ENCODE measurements at regions not wholly inside any gene's neighbourhood (a gene's known extent, or its start where the extent isn't known, plus 50 kb on each side); places are given as distances from the start of the nearest gene placed in this dataset.

GRCh38 chr2:105179469-105180372, 61.8 kb upstream of the GPR45 start:
- Histone ChIP-seq H3K4me3 (ENCODE audit: low read depth, low read length) (no peak overlapping the region), H3K79me2 (ENCODE audit: control insufficient read depth, insufficient read depth, low read length, unreplicated experiment) (no peaks in the 10 kb centered on the region), H3K4me1 (ENCODE audit: control insufficient read depth, insufficient read depth, low read length, unreplicated experiment) (no peaks in the 10 kb centered on the region), H3K36me3 (ENCODE audit: insufficient read depth, low read length) (no peaks in the 10 kb centered on the region), H3K27me3 (ENCODE audit: insufficient read depth, low read length) (peaks cover 87% of the 10 kb centered on the region), H3K27ac (ENCODE audit: low read depth, low read length) (no peak overlapping the region), H2AFZ (ENCODE audit: low read length, unreplicated experiment) (no peak overlapping the region)

GRCh38 chr2:105180491-105180972, 61.0 kb upstream of the GPR45 start:
- no peaks in the 10 kb centered on the region for H3K4me1 ChIP-seq (ENCODE audit: control insufficient read depth, insufficient read depth, low read length, unreplicated experiment)
- peaks cover 87% of the 10 kb centered on the region for H3K27me3 ChIP-seq (ENCODE audit: insufficient read depth, low read length)
- H3K27ac ChIP-seq (ENCODE audit: low read depth, low read length), result no peak overlapping the region
- no peaks in the 10 kb centered on the region for H3K36me3 ChIP-seq (ENCODE audit: insufficient read depth, low read length)
- no peaks in the 10 kb centered on the region for H3K79me2 ChIP-seq (ENCODE audit: control insufficient read depth, insufficient read depth, low read length, unreplicated experiment)
- H2AFZ ChIP-seq (ENCODE audit: low read length, unreplicated experiment), result no peak overlapping the region
- no peak overlapping the region for H3K4me3 ChIP-seq (ENCODE audit: low read depth, low read length)

- H3K4me1 ChIP-seq (ENCODE audit: control insufficient read depth, insufficient read depth, low read length, unreplicated experiment), result no peaks in the 10 kb centered on the region
- H2AFZ ChIP-seq (ENCODE audit: low read length, unreplicated experiment), result no peak overlapping the region
Observed at GRCh38 chr2:105181282-105181681, 60.3 kb upstream of the GPR45 start.

GRCh38 chr2:105183555-105184323, 57.8 kb upstream of the GPR45 start:
- Histone ChIP-seq H3K27me3 (ENCODE audit: insufficient read depth, low read length) (peaks cover 83% of the 10 kb centered on the region), H3K27ac (ENCODE audit: low read depth, low read length) (no peak overlapping the region), H3K36me3 (ENCODE audit: insufficient read depth, low read length) (no peaks in the 10 kb centered on the region), H3K4me1 (ENCODE audit: control insufficient read depth, insufficient read depth, low read length, unreplicated experiment) (peaks cover 7% of the 10 kb centered on the region), H3K4me3 (ENCODE audit: low read depth, low read length) (no peak overlapping the region), H2AFZ (ENCODE audit: low read length, unreplicated experiment) (no peak overlapping the region), H3K79me2 (ENCODE audit: control insufficient read depth, insufficient read depth, low read length, unreplicated experiment) (no peaks in the 10 kb centered on the region)

More at GRCh38 chr2:105181282-105181681, 60.3 kb upstream of the GPR45 start:
- Histone ChIP-seq H3K27me3 (ENCODE audit: insufficient read depth, low read length) (peaks cover 85% of the 10 kb centered on the region), H3K4me3 (ENCODE audit: low read depth, low read length) (no peak overlapping the region), H3K79me2 (ENCODE audit: control insufficient read depth, insufficient read depth, low read length, unreplicated experiment) (no peaks in the 10 kb centered on the region), H3K36me3 (ENCODE audit: insufficient read depth, low read length) (no peaks in the 10 kb centered on the region), H3K27ac (ENCODE audit: low read depth, low read length) (no peak overlapping the region)

GRCh38 chr2:105184420-105184819, 57.1 kb upstream of the GPR45 start:
- no peaks in the 10 kb centered on the region for H3K79me2 ChIP-seq (ENCODE audit: control insufficient read depth, insufficient read depth, low read length, unreplicated experiment)
- H3K27ac ChIP-seq (ENCODE audit: low read depth, low read length), result no peak overlapping the region
- no peak overlapping the region for H3K4me3 ChIP-seq (ENCODE audit: low read depth, low read length)
- no peak overlapping the region for H2AFZ ChIP-seq (ENCODE audit: low read length, unreplicated experiment)
- H3K4me1 ChIP-seq (ENCODE audit: control insufficient read depth, insufficient read depth, low read length, unreplicated experiment), result peaks cover 7% of the 10 kb centered on the region
- no peaks in the 10 kb centered on the region for H3K36me3 ChIP-seq (ENCODE audit: insufficient read depth, low read length)
- H3K27me3 ChIP-seq (ENCODE audit: insufficient read depth, low read length), result peaks cover 89% of the 10 kb centered on the region

- Histone ChIP-seq H3K4me1 (ENCODE audit: control insufficient read depth, insufficient read depth, low read length, unreplicated experiment) (peaks cover 7% of the 10 kb centered on the region), H3K79me2 (ENCODE audit: control insufficient read depth, insufficient read depth, low read length, unreplicated experiment) (no peaks in the 10 kb centered on the region), H3K36me3 (ENCODE audit: insufficient read depth, low read length) (no peaks in the 10 kb centered on the region), H3K27me3 (ENCODE audit: insufficient read depth, low read length) (peaks cover 88% of the 10 kb centered on the region), H3K4me3 (ENCODE audit: low read depth, low read length) (no peak overlapping the region), H2AFZ (ENCODE audit: low read length, unreplicated experiment) (no peak overlapping the region), H3K27ac (ENCODE audit: low read depth, low read length) (no peak overlapping the region)
Observed at GRCh38 chr2:105186967-105187498, 54.5 kb upstream of the GPR45 start.

GRCh38 chr2:105187531-105187930, 54.0 kb upstream of the GPR45 start:
- H3K4me3 ChIP-seq (ENCODE audit: low read depth, low read length), result no peak overlapping the region
- no peaks in the 10 kb centered on the region for H3K79me2 ChIP-seq (ENCODE audit: control insufficient read depth, insufficient read depth, low read length, unreplicated experiment)
- H2AFZ ChIP-seq (ENCODE audit: low read length, unreplicated experiment), result no peak overlapping the region
- H3K27me3 ChIP-seq (ENCODE audit: insufficient read depth, low read length), result peaks cover 85% of the 10 kb centered on the region
- H3K27ac ChIP-seq (ENCODE audit: low read depth, low read length), result no peak overlapping the region
- H3K4me1 ChIP-seq (ENCODE audit: control insufficient read depth, insufficient read depth, low read length, unreplicated experiment), result peaks cover 7% of the 10 kb centered on the region
- H3K36me3 ChIP-seq (ENCODE audit: insufficient read depth, low read length), result no peaks in the 10 kb centered on the region

- Histone ChIP-seq H3K27ac (ENCODE audit: low read depth, low read length) (no peak overlapping the region), H3K4me3 (ENCODE audit: low read depth, low read length) (no peak overlapping the region), H3K36me3 (ENCODE audit: insufficient read depth, low read length) (no peaks in the 10 kb centered on the region), H2AFZ (ENCODE audit: low read length, unreplicated experiment) (no peak overlapping the region), H3K79me2 (ENCODE audit: control insufficient read depth, insufficient read depth, low read length, unreplicated experiment) (no peaks in the 10 kb centered on the region), H3K4me1 (ENCODE audit: control insufficient read depth, insufficient read depth, low read length, unreplicated experiment) (peaks cover 7% of the 10 kb centered on the region), H3K27me3 (ENCODE audit: insufficient read depth, low read length) (peaks cover 84% of the 10 kb centered on the region)
Observed at GRCh38 chr2:105188343-105188742, 53.2 kb upstream of the GPR45 start.

Measured in ACC112 (cell line).